ENCODE measurements at regions not wholly inside any gene's neighbourhood (a gene's known extent, or its start where the extent isn't known, plus 50 kb on each side); places are given as distances from the start of the nearest gene placed in this dataset.

- H3K4me3 ChIP-seq (ENCODE audit: low read depth, low read length) = no peak overlapping the region
- no peak for TF ChIP-seq CTCF (IDR thresholded peaks at IDR 0.05; ENCODE audit: low read depth, low read length)
These were observed 127.9 kb upstream of the DYRK2 start for GRCh38 chr12:67520606-67521005.

DNA sequence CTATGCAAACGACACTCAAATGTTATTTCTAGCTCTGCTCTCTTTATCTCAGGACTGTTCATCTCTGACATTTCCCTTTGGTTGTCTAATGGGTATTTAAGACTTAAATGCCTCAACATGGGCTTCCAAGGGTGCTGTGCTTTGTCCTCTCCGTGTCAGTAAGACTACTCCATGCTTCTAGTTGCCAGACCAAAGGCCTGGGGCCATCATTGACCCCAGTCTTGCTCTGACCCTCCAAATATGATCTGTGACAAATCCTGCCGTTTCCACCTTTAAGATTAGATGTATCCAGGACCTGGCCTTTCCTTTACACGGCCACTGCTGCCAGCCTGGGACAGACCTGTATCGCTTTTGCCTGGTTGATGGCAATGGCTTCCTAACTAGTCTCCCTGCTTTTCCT lies 126.3 kb upstream of the DYRK2 start:
- no peak for TF ChIP-seq CTCF (IDR thresholded peaks at IDR 0.05; ENCODE audit: low read depth, low read length)
- no peak overlapping the region for H3K4me3 ChIP-seq (ENCODE audit: low read depth, low read length)

GRCh38 chr12:67523538-67523937 lies 125.0 kb upstream of the DYRK2 start:
- no peak for TF ChIP-seq CTCF (IDR thresholded peaks at IDR 0.05; ENCODE audit: low read depth, low read length)
- no peak overlapping the region for H3K4me3 ChIP-seq (ENCODE audit: low read depth, low read length)

DNA sequence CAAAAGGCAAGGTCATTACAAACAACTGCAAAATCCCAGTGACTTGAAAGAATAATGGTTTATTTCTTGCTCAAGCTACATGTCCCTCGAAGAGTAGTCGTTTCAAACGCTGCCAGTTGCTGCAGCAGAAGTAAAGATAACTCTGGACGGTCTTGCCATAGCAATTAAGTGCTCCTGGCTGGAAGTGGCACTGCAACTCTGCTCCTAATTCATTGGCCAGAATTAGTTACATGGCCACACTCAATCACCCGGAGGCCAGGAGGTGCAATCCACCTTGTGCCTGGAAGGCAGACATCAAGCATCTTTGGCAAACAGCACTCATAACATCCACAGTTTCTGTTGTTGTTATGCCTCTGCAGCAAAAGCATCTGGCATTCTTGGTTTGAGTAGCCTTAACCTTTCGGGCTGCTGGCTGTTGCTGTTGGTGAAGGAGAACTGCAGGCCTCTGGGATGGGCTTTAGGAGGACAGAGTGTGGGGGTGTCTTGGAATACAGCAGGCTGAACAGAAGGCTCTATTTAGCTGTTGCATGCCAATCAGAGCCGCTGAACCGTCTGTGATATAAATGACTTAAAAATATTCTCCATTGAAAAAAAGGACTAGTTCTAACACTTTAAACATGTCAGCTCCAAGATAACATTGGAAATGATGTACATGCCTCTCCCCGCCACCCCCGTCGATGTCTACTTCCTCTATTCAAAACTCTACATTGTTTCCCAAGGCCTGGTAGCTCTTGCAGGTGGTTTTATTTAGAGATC lies 123.5 kb upstream of the DYRK2 start:
- no peak overlapping the region for H3K4me3 ChIP-seq (ENCODE audit: low read depth, low read length)
- TF ChIP-seq CTCF (IDR thresholded peaks at IDR 0.05; ENCODE audit: low read depth, low read length) = no peak

GRCh38 chr12:67525617-67525884 lies 123.0 kb upstream of the DYRK2 start:
- TF ChIP-seq CTCF (IDR thresholded peaks at IDR 0.05; ENCODE audit: low read depth, low read length) = no peak
- H3K4me3 ChIP-seq (ENCODE audit: low read depth, low read length) = no peak overlapping the region

DNA sequence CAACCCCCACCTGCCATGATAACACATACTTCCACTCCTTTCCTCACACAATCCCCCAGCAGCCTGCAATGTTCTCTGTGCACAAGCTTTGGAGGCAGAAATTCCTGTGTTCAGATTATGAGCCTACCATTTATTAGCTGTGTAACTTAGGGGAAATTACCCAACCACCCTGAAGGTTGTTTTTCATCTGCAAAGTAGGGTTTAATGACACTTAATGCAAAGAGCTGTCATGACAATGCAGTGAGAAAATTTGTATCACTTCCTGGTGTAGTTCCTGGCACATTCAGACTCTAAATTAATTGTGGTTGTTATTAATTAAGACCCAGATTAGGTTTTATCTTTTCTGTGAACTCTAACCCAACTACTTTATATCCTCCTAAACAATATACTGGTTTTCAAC lies 122.4 kb upstream of the DYRK2 start:
- TF ChIP-seq CTCF (IDR thresholded peaks at IDR 0.05; ENCODE audit: low read depth, low read length) = no peak
- no peak overlapping the region for H3K4me3 ChIP-seq (ENCODE audit: low read depth, low read length)

- TF ChIP-seq CTCF (IDR thresholded peaks at IDR 0.05; ENCODE audit: low read depth, low read length) = no peak
- H3K4me3 ChIP-seq (ENCODE audit: low read depth, low read length) = no peak overlapping the region
These were observed 117.5 kb upstream of the DYRK2 start for GRCh38 chr12:67531051-67531450.
